Endothelial cell of umbilical vein (primary cell): ENCODE measurements at regions not wholly inside any gene's neighbourhood (a gene's known extent, or its start where the extent isn't known, plus 50 kb on each side); places are given as distances from the start of the nearest gene placed in this dataset.
"Not testable (repeated sequence)": the region's sequence is repeated elsewhere in the genome, so short reads cannot be mapped to it uniquely, and the experiment has no call there.

ENCODE experiments used
- BruUV-seq: library from RNA; stranded (reverse); fragments of 400-500 nt; replicated peaks from 2 replicates; lab custom pipeline; 2021; lab: Mats Ljungman, UMichigan
- CTCF ChIA-PET: fragments of 300-600, 350-600 bp; sonication (Branson Sonifier 250); formaldehyde crosslinking; loops from one replicate; lab custom pipeline; 2021; ENCODE audit warnings: antibody characterized with exemption, inconsistent platforms; lab: Charles Lee
- POLR2A ChIA-PET: fragments of 300-600, 350-600 bp; sonication (Branson Sonifier 250); formaldehyde crosslinking; loops from one replicate; lab custom pipeline; 2021; ENCODE audit warnings: antibody characterized with exemption, inconsistent platforms; lab: Charles Lee
- DNase-seq: peaks from one replicate; pipeline ENCODE4 v3.0.0-alpha.2; 2011; ENCODE audit warnings: low read depth, low spot score
- FAIRE-seq: peaks from 2 replicates; lab custom pipeline; 2011; peaks lifted over from hg19 to GRCh38; lab: Jason Lieb, UNC
- H2AFZ ChIP-seq: 2 replicates; pipeline ENCODE4 v1.6.0; 2012; ENCODE audit warnings: low read depth, low read length, control low read depth, inconsistent platforms
- H3K27ac ChIP-seq: 2 replicates; pipeline ENCODE4 v1.5.1; 2011; ENCODE audit warnings: low read depth, mild to moderate bottlenecking, control low read depth, low read length, moderate library complexity; ENCODE audit not compliant: insufficient read depth
- H3K27me3 ChIP-seq, 2 experiments: 2 replicates each; pipeline versions ENCODE4 v1.6.0 to v1.6.1; 2011; ENCODE audit warnings: low read length in 2 of 2, mixed read lengths in 1 of 2; ENCODE audit not compliant: control insufficient read depth in 2 of 2, insufficient read depth in 2 of 2
- H3K36me3 ChIP-seq, 2 experiments: 2 replicates in 1 of 2; 3 replicates in 1 of 2; pipeline ENCODE4 v1.5.1; 2011; ENCODE audit warnings: low read length in 2 of 2, mild to moderate bottlenecking in 1 of 2, moderate library complexity in 1 of 2; ENCODE audit not compliant: control insufficient read depth in 2 of 2, insufficient read depth in 2 of 2; ENCODE audit errors: extremely low read depth in 1 of 2
- H3K4me1 ChIP-seq: 3 replicates; pipeline ENCODE4 v1.5.1; 2011; ENCODE audit warnings: mild to moderate bottlenecking, low read length; ENCODE audit not compliant: control insufficient read depth, insufficient read depth; ENCODE audit errors: extremely low read depth
- H3K4me2 ChIP-seq: 2 replicates; pipeline ENCODE4 v1.6.1; 2011; ENCODE audit warnings: low read length, control low read depth, mixed read lengths; ENCODE audit not compliant: insufficient read depth
- H3K4me3 ChIP-seq, 3 experiments: fragments of 200-600 bp in 1 of 3; sonication (generic), shearing (Covaris generic) in 1 of 3; replicated peaks in 1 of 3; 2 replicates each; pipeline ENCODE4 v1.5.1; 2011 to 2016; ENCODE audit warnings: control low read depth in 3 of 3, low read length in 3 of 3, mild to moderate bottlenecking in 2 of 3, inconsistent platforms in 1 of 3, low read depth in 1 of 3, moderate library complexity in 1 of 3; ENCODE audit not compliant: insufficient read depth in 1 of 3
- H3K79me2 ChIP-seq: 2 replicates; pipeline ENCODE4 v1.6.0; 2012; ENCODE audit warnings: low read length, inconsistent platforms; ENCODE audit not compliant: control insufficient read depth, insufficient read depth
- H3K9ac ChIP-seq: replicated peaks from 2 replicates; pipeline ENCODE3; 2011; ENCODE audit warnings: low read length, control low read depth; ENCODE audit not compliant: insufficient read depth; ENCODE audit errors: extremely low read depth
- H3K9me1 ChIP-seq: replicated peaks from 3 replicates; pipeline ENCODE4 v1.6.0; 2011; ENCODE audit warnings: mild to moderate bottlenecking, low read length; ENCODE audit not compliant: control insufficient read depth, insufficient read depth; ENCODE audit errors: extremely low read depth
- H3K9me3 ChIP-seq: replicated peaks from 2 replicates; pipeline ENCODE4 v1.5.1; 2012; ENCODE audit warnings: low read length, inconsistent platforms; ENCODE audit not compliant: control insufficient read depth, insufficient read depth
- H4K20me1 ChIP-seq: replicated peaks from 2 replicates; pipeline ENCODE3; 2011; ENCODE audit warnings: mild to moderate bottlenecking, low read length; ENCODE audit not compliant: control insufficient read depth, insufficient read depth; ENCODE audit errors: extremely low read depth
- CTCF ChIP-seq, 2 donors: IDR thresholded peaks; 1 replicate in 1 of 2; 2 replicates in 1 of 2; pipeline ENCODE4 v1.5.1; 2011; ENCODE audit warnings: low read length in 2 of 2, mild to moderate bottlenecking in 2 of 2, moderate library complexity in 2 of 2, control low read depth in 1 of 2, inconsistent platforms in 1 of 2, low read depth in 1 of 2; ENCODE audit not compliant: insufficient read depth in 1 of 2; ENCODE audit errors: extremely low read depth in 1 of 2
- EZH2 ChIP-seq: IDR thresholded peaks from 2 replicates; pipeline ENCODE4 v1.6.1; 2012; ENCODE audit warnings: borderline replicate concordance, low read depth, mild to moderate bottlenecking, moderate library complexity, low read length, inconsistent platforms; ENCODE audit not compliant: severe bottlenecking
- FOS ChIP-seq: IDR thresholded peaks from 2 replicates; pipeline ENCODE4 v1.6.1; 2011; ENCODE audit warnings: mild to moderate bottlenecking, low read length, moderate library complexity, borderline replicate concordance; ENCODE audit not compliant: insufficient read depth
- JUN ChIP-seq: IDR thresholded peaks from 2 replicates; pipeline ENCODE4 v1.6.1; 2011; ENCODE audit warnings: borderline replicate concordance, low read depth; ENCODE audit not compliant: insufficient read length, insufficient read depth
- MAX ChIP-seq: IDR thresholded peaks from 2 replicates; pipeline ENCODE4 v1.6.1; 2011; ENCODE audit not compliant: insufficient read depth, insufficient read length
- MYC ChIP-seq: IDR thresholded peaks from one replicate; pipeline ENCODE4 v1.6.1; 2011; ENCODE audit warnings: mild to moderate bottlenecking, low read depth, low read length
- dilution Hi-C: fragments of 300-500 bp; cut with MboI; formaldehyde crosslinking; loops from one replicate; pipeline ENCODE4 v1.15.0; 2019; ENCODE audit warnings: low sequenced_read_pairs; ENCODE audit not compliant: extremely low pct_ligation_motif_present
- intact Hi-C: fragments of 100-400 bp; cut with micrococcal nuclease; formaldehyde crosslinking; loops from one replicate; pipeline ENCODE4 v1.10.0; 2022

- H3K9me1 ChIP-seq = no peaks in the 10 kb centered on the region
- intact Hi-C loops = no loop called here
Measured at GRCh38 chr6:80517525-80517924, 411.1 kb downstream of the BCKDHB start.

DNA sequence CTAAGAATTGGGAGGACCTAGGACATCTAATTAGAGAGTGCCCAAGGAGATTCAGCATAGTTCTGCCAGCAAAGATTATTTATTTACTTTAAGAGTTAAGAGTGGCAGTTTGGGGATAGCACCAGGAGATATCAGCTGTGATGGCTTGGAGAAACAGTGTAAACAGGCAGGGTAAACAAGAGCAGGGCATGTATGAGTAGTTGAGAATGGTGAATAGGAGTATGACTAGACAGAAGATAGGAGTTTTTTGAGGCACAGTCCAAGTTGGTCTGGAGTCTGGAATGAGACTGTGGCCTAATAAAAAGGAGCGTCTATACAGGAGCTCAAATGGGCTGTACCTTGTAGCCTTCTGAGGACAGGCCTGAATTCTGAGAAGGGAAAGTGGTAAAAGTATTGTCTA lies 404.1 kb downstream of the BCKDHB start:
- POLR2A ChIA-PET, H3K4me3 ChIP-seq, H3K9me1 ChIP-seq, intact Hi-C loops, H3K27ac ChIP-seq, H3K9ac ChIP-seq, H3K27me3 ChIP-seq, H3K79me2 ChIP-seq, H2AFZ ChIP-seq, H3K4me1 ChIP-seq, BruUV-seq, H3K9me3 ChIP-seq, H4K20me1 ChIP-seq, DNase-seq, FAIRE-seq, H3K4me2 ChIP-seq, CTCF ChIA-PET, dilution Hi-C loops, H3K36me3 ChIP-seq: not testable (repeated sequence)

More at GRCh38 chr6:80517525-80517924, 411.1 kb downstream of the BCKDHB start:
- Histone ChIP-seq H3K9ac (no peak overlapping the region), H3K4me2 (no peak overlapping the region), H3K27ac (no peak overlapping the region), H3K4me3 (no peak overlapping the region), H3K36me3 (no peaks in the 10 kb centered on the region), H3K27me3 (no peaks in the 10 kb centered on the region), H2AFZ (no peak overlapping the region), H3K9me3 (no peaks in the 10 kb centered on the region), H3K4me1 (peaks cover 3% of the 10 kb centered on the region), H4K20me1 (no peaks in the 10 kb centered on the region), H3K79me2 (no peaks in the 10 kb centered on the region)
- ChIA-PET CTCF (no interaction called here), POLR2A (no interaction called here)
- DNase-seq (no peak), FAIRE-seq (no peak)
- dilution Hi-C loops = no loop called here
- TF ChIP-seq CTCF (IDR thresholded peaks at IDR 0.05; ENCODE audit: extremely low read depth in 1 of 2, insufficient read depth in 1 of 2, low read depth in 1 of 2, low read length in 2 of 2) (no peak), JUN (no peak), EZH2 (no peak), FOS (no peak), MYC (no peak), MAX (no peak)
- BruUV-seq = no TSS peak
